Left lung (tissue), 4 donors: ENCODE measurements at regions not wholly inside any gene's neighbourhood (a gene's known extent, or its start where the extent isn't known, plus 50 kb on each side); places are given as distances from the start of the nearest gene placed in this dataset.

Source experiments
- ATAC-seq: fragments of 200-7000 bp; cut with Tn5 transposase; one replicate; pipeline ENCODE4 v1.9.1; 2020; ENCODE audit warnings: moderate library complexity
- DNase-seq, 4 donors: peaks; one replicate each; pipeline ENCODE4 v3.0.0-alpha.2; 2013 to 2020
- H3K27ac ChIP-seq, 2 donors: fragments of 200-600 bp; sonication (generic) in 1 of 2; one replicate each; pipeline versions ENCODE4 v1.5.0 to v1.8.0; 2020 to 2021
- H3K27me3 ChIP-seq, 2 donors: fragments of 200-600 bp; sonication (generic) in 1 of 2; one replicate each; pipeline versions ENCODE4 v1.5.0 to v1.8.0; 2020 to 2021
- H3K36me3 ChIP-seq, 2 donors: fragments of 200-600 bp; sonication (generic) in 1 of 2; one replicate each; pipeline versions ENCODE4 v1.5.0 to v1.8.0; 2020 to 2021
- H3K4me1 ChIP-seq, 2 donors: fragments of 200-600 bp; one replicate each; pipeline ENCODE4 v1.8.0; 2021
- H3K4me3 ChIP-seq, 2 donors: fragments of 200-600 bp; sonication (generic) in 1 of 2; one replicate each; pipeline versions ENCODE4 v1.5.0 to v1.8.0; 2020 to 2021; ENCODE audit warnings: mild to moderate bottlenecking in 1 of 2
- H3K9me3 ChIP-seq, 2 donors: fragments of 200-600 bp; sonication (generic) in 1 of 2; one replicate each; pipeline versions ENCODE4 v1.5.0 to v1.8.0; 2020 to 2021
- CTCF ChIP-seq, 2 donors: fragments of 200-600 bp; sonication (generic) in 1 of 2; IDR thresholded peaks; one replicate each; pipeline versions ENCODE4 v1.5.0 to v1.8.0; 2021; ENCODE audit warnings: antibody characterized with exemption in 2 of 2
- intact Hi-C, 2 donors: fragments of 100-400 bp; cut with DNase I; formaldehyde crosslinking; loops; one replicate each; pipeline versions ENCODE4 v1.11.2 to v1.14.2; 2022
- donor health status: DM: no; HTN: yes; CAD: no.
- donor health status: DM: no; HTN: no; CAD: no.

- Histone ChIP-seq H3K36me3 (no peaks in the 10 kb centered on the region), H3K4me3 (no peak overlapping the region), H3K9me3 (peaks cover 0 to 9% of the 10 kb centered on the region in 2 donors), H3K27me3 (no peaks in the 10 kb centered on the region), H3K27ac (no peak overlapping the region), H3K4me1 (no peaks in the 10 kb centered on the region)
- DNase-seq (no peak), ATAC-seq (no peak)
- no peak for TF ChIP-seq CTCF (IDR thresholded peaks at IDR 0.05)
- intact Hi-C loops: no loop called here
These were observed 1454.8 kb upstream of the LRRTM3 start for GRCh38 chr10:65470986-65471385.

GRCh38 chr10:65482848-65483247 is 1443.0 kb upstream of the LRRTM3 start:
- ATAC-seq: no peak

GRCh38 chr10:65491799-65492198 is 1434.0 kb upstream of the LRRTM3 start:
- H3K9me3 ChIP-seq: no peaks in the 10 kb centered on the region

More at GRCh38 chr10:65482848-65483247, 1443.0 kb upstream of the LRRTM3 start:
- Histone ChIP-seq H3K9me3 (no peaks in the 10 kb centered on the region), H3K4me1 (no peaks in the 10 kb centered on the region), H3K27ac (no peak overlapping the region), H3K27me3 (no peaks in the 10 kb centered on the region), H3K4me3 (no peak overlapping the region), H3K36me3 (no peaks in the 10 kb centered on the region)
- no peak for TF ChIP-seq CTCF (IDR thresholded peaks at IDR 0.05)
- intact Hi-C loops: no loop called here
- DNase-seq: no peak

GRCh38 chr10:65496541-65496940 is 1429.3 kb upstream of the LRRTM3 start:
- intact Hi-C loops: no loop called here
- TF ChIP-seq CTCF (IDR thresholded peaks at IDR 0.05): no peak

More at GRCh38 chr10:65491799-65492198, 1434.0 kb upstream of the LRRTM3 start:
- H3K4me1 ChIP-seq: no peaks in the 10 kb centered on the region
- DNase-seq (no peak), ATAC-seq (no peak)
- H3K36me3 ChIP-seq: no peaks in the 10 kb centered on the region
- no peak overlapping the region for H3K4me3 ChIP-seq
- intact Hi-C loops: no loop called here
- no peak for TF ChIP-seq CTCF (IDR thresholded peaks at IDR 0.05)
- no peak overlapping the region for H3K27ac ChIP-seq
- no peaks in the 10 kb centered on the region for H3K27me3 ChIP-seq

GRCh38 chr10:65497837-65498236 is 1428.0 kb upstream of the LRRTM3 start:
- Histone ChIP-seq H3K9me3 (no peaks in the 10 kb centered on the region), H3K27ac (no peak overlapping the region), H3K36me3 (no peaks in the 10 kb centered on the region), H3K27me3 (no peaks in the 10 kb centered on the region), H3K4me1 (no peaks in the 10 kb centered on the region), H3K4me3 (no peak overlapping the region)
- ATAC-seq: peak; percentile 79
- no peak for DNase-seq
- intact Hi-C loops: no loop called here
- TF ChIP-seq CTCF (IDR thresholded peaks at IDR 0.05): no peak

More at GRCh38 chr10:65496541-65496940, 1429.3 kb upstream of the LRRTM3 start:
- Histone ChIP-seq H3K36me3 (no peaks in the 10 kb centered on the region), H3K27ac (no peak overlapping the region), H3K4me3 (no peak overlapping the region), H3K27me3 (no peaks in the 10 kb centered on the region), H3K4me1 (no peaks in the 10 kb centered on the region), H3K9me3 (no peaks in the 10 kb centered on the region)
- no peak for DNase-seq
- ATAC-seq: no peak
